A549 (cell line): ENCODE measurements at regions not wholly inside any gene's neighbourhood (a gene's known extent, or its start where the extent isn't known, plus 50 kb on each side); places are given as distances from the start of the nearest gene placed in this dataset.

Experiments used
- ATAC-seq, 2 experiments: fragments of 200-7000 bp in 1 of 2; fragments of >200 bp in 1 of 2; cut with Nextera tagmentation in 1 of 2; cut with Tn5 transposase in 1 of 2; 3 replicates each; pipeline versions ENCODE4 v1.8.0 to v1.9.1; 2018 to 2020; ENCODE audit warnings: mild to moderate bottlenecking in 1 of 2, moderate library complexity in 1 of 2
- CTCF ChIA-PET: fragments of 300-600 bp; sonication (Branson Sonifier 250); formaldehyde crosslinking; extraction: SDS; loops from one replicate; lab custom pipeline; 2021; ENCODE audit warnings: antibody characterized with exemption, inconsistent platforms; lab: Yijun Ruan, JAX
- POLR2A ChIA-PET: fragments of 350-600 bp; formaldehyde crosslinking; extraction: SDS; loops from one replicate; lab custom pipeline; 2021; ENCODE audit warnings: antibody characterized with exemption, inconsistent platforms; lab: Yijun Ruan, JAX
- DNase-seq, 2 experiments: peaks; one replicate each; pipeline versions ENCODE4 v3.0.0 to v3.0.0-alpha.2; 2011 to 2016; ENCODE audit warnings: low read depth in 1 of 2, low spot score in 1 of 2
- FAIRE-seq: peaks from 2 replicates; lab custom pipeline; 2011; peaks lifted over from hg19 to GRCh38; lab: Jason Lieb, UNC
- H3K27ac ChIP-seq, 2 experiments: fragments of >200 bp; sonication (Bioruptor Twin); formaldehyde crosslinking; 3 replicates each; pipeline ENCODE4 v1.5.1; 2016 to 2017
- H3K4me1 ChIP-seq: fragments of >200 bp; sonication (Bioruptor Twin); formaldehyde crosslinking; 3 replicates; pipeline ENCODE4 v1.6.1; 2016
- H3K4me2 ChIP-seq: fragments of >200 bp; sonication (Bioruptor Twin); formaldehyde crosslinking; 3 replicates; pipeline ENCODE4 v1.6.1; 2016
- H3K4me3 ChIP-seq: fragments of >200 bp; sonication (Bioruptor Twin); formaldehyde crosslinking; 3 replicates; pipeline ENCODE4 v1.5.1; 2016
- H3K9me3 ChIP-seq: fragments of >200 bp; sonication (Bioruptor Twin); formaldehyde crosslinking; 3 replicates; pipeline ENCODE4 v1.6.1; 2016
- BHLHE40 ChIP-seq: IDR thresholded peaks from 2 replicates; pipeline ENCODE4 v1.6.1; 2012; ENCODE audit warnings: low read depth, low read length, inconsistent platforms
- CBX2 ChIP-seq: fragments of 200-600 bp; sonication (generic); IDR thresholded peaks from 2 replicates; pipeline ENCODE4 v1.6.1; 2016; ENCODE audit warnings: low read depth, mild to moderate bottlenecking, borderline replicate concordance
- CHD2 ChIP-seq: fragments of 150-350 bp; IDR thresholded peaks from 2 replicates; pipeline ENCODE4 v1.6.1; 2014; ENCODE audit warnings: low read length; ENCODE audit not compliant: partially characterized antibody
- EHF ChIP-seq: fragments of 250-450 bp; sonication (Bioruptor Pico); IDR thresholded peaks from 2 replicates; pipeline ENCODE4 v1.5.0; 2020; ENCODE audit warnings: mild to moderate bottlenecking
- ESRRA ChIP-seq: fragments of 150-350 bp; IDR thresholded peaks from 2 replicates; pipeline ENCODE4 v1.6.1; 2014; ENCODE audit warnings: mild to moderate bottlenecking, low read length, borderline replicate concordance
- FOSB ChIP-seq: fragments of 250-450 bp; sonication (Bioruptor Pico); IDR thresholded peaks from 2 replicates; pipeline ENCODE4 v1.5.0; 2020; ENCODE audit warnings: mild to moderate bottlenecking, moderate library complexity
- FOXS1 ChIP-seq: fragments of 250-450 bp; sonication (Bioruptor Pico); IDR thresholded peaks from 2 replicates; pipeline ENCODE4 v1.5.0; 2020; ENCODE audit warnings: mild to moderate bottlenecking, moderate library complexity
- HOXB5 ChIP-seq: fragments of 250-450 bp; sonication (Bioruptor Pico); IDR thresholded peaks from 2 replicates; pipeline ENCODE4 v1.5.0; 2020; ENCODE audit warnings: mild to moderate bottlenecking, moderate library complexity
- JUN ChIP-seq, 2 experiments: fragments of >200 bp; sonication (Bioruptor Twin); formaldehyde crosslinking; IDR thresholded peaks; 2 replicates in 1 of 2; 3 replicates in 1 of 2; pipeline ENCODE4 v1.6.1; 2016 to 2017
- JUNB ChIP-seq: fragments of >200 bp; sonication (Bioruptor Twin); formaldehyde crosslinking; IDR thresholded peaks from 2 replicates; pipeline ENCODE4 v1.6.1; 2016
- KDM1A ChIP-seq: fragments of 200-600 bp; sonication (generic); IDR thresholded peaks from 2 replicates; pipeline ENCODE4 v1.6.1; 2016; ENCODE audit warnings: low read depth, mild to moderate bottlenecking
- MAFK ChIP-seq: fragments of 450-650 bp; IDR thresholded peaks from 2 replicates; pipeline ENCODE4 v1.6.1; 2014; ENCODE audit not compliant: partially characterized antibody
- POLR2AphosphoS2 ChIP-seq: conservative IDR thresholded peaks from 2 replicates; pipeline ENCODE4 v1.6.1; 2012; ENCODE audit warnings: low read length, improper control_type of control experiment, inconsistent platforms
- RAD21 ChIP-seq, 2 experiments: fragments of >200 bp in 1 of 2; sonication (Bioruptor Twin) in 1 of 2; formaldehyde crosslinking in 1 of 2; IDR thresholded peaks in 1 of 2; conservative IDR thresholded peaks in 1 of 2; 2 replicates in 1 of 2; 3 replicates in 1 of 2; pipeline ENCODE4 v1.6.1; 2012 to 2018; ENCODE audit warnings: inconsistent platforms in 1 of 2
- RCOR1 ChIP-seq: fragments of 150-350 bp; IDR thresholded peaks from 2 replicates; pipeline ENCODE4 v1.6.1; 2014; ENCODE audit warnings: antibody characterized with exemption, low read length, low read depth
- ZC3H11A ChIP-seq: fragments of 450-650 bp; IDR thresholded peaks from 2 replicates; pipeline ENCODE4 v1.6.1; 2014; ENCODE audit warnings: antibody characterized with exemption, mild to moderate bottlenecking
- ZNF302 ChIP-seq: fragments of 250-450 bp; sonication (Bioruptor Pico); IDR thresholded peaks from 2 replicates; pipeline ENCODE4 v1.9.0; 2021; ENCODE audit warnings: inconsistent platforms, mild to moderate bottlenecking, moderate library complexity
- WGBS: methylation state at CpG from one replicate; pipeline ENCODE4 v1.1.6; 2017; ENCODE audit errors: missing lambda C conversion rate; 5-methylcytosine and 5-hydroxymethylcytosine counted together
- TF ChIP-seq, protein P1 (sequence below): fragments of 250-450 bp; sonication (Bioruptor Pico); IDR thresholded peaks from 2 replicates; pipeline ENCODE4 v1.5.0; 2021; ENCODE audit warnings: mild to moderate bottlenecking, moderate library complexity, borderline replicate concordance
- TF ChIP-seq, protein P2 (sequence below): IDR thresholded peaks from 2 replicates; pipeline ENCODE4 v1.6.1; 2012
- TF ChIP-seq, protein P3 (sequence below): IDR thresholded peaks from 2 replicates; pipeline ENCODE4 v1.6.1; 2012; ENCODE audit warnings: low read depth, borderline replicate concordance
- TF ChIP-seq, protein P4 (sequence below): fragments of >200 bp; sonication (Bioruptor Twin); formaldehyde crosslinking; IDR thresholded peaks from 2 replicates; pipeline ENCODE4 v1.6.1; 2016
- TF ChIP-seq, protein P5 (sequence below): fragments of 150-350 bp; IDR thresholded peaks from 2 replicates; pipeline ENCODE4 v1.6.1; 2014; ENCODE audit warnings: low read depth, mild to moderate bottlenecking, low read length

DNA sequence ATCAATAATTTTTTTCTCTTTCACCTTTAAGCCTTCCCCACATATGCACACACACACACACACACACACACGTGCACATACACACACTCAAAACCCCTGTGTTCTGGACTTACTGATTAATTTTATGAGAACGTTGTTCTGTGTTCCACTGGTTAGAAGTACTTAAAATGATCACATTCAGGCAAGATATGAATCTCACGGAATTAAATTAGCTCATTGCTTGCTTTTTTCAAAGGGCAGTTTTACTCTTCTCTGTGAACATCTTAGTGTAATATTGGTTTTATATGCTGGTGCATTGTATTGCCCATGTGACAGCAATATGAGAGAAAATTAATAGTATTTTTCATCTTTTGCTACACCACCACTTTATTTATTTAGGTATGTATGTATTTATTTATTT is 377.3 kb upstream of the RBFOX1 start:
- CTCF ChIA-PET, result no interaction called here
- 0% methylated on average over 3 of the region's 3 CpGs for WGBS
- POLR2A ChIA-PET, result no interaction called here

DNA sequence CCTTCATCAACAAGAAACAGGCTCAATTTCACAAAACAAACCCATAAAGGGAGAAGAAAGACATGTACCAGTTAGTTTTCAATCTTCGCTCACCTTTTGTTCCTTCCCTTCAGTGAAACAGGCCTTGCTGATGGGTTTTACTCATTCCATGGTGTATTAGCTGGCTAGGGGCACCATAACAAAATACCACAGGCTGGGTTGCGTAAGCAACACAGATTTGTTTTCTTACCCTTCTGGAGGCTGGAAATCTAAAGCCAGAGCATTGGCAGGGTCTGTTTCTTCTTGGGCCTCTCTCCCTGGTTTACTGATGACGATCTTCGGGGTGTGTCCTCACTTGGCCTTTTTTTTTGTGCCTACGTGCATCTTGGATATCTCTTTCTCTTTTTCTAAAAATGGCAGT is 383.4 kb upstream of the RBFOX1 start:
- TF ChIP-seq ZC3H11A (no peak), EHF (CRISPR knock-in tag) (no peak), POLR2AphosphoS2 (no peak), CHD2 (no peak), KDM1A (no peak)
- Histone ChIP-seq H3K4me3 (no peak overlapping the region), H3K4me1 (no peaks in the 10 kb centered on the region), H3K9me3 (no peaks in the 10 kb centered on the region), H3K4me2 (no peak overlapping the region), H3K27ac (no peak overlapping the region)
- CTCF ChIA-PET, result no interaction called here
- 2% methylated on average over 5 of the region's 5 CpGs for WGBS
- no peak for ATAC-seq
- POLR2A ChIA-PET, result no interaction called here
- FAIRE-seq, result no peak
- no peak for DNase-seq

More for the DNA sequence above, 377.3 kb upstream of the RBFOX1 start:
- FAIRE-seq (no peak), ATAC-seq (no peak), DNase-seq (no peak)
- Histone ChIP-seq H3K4me1 (no peaks in the 10 kb centered on the region), H3K4me2 (no peak overlapping the region), H3K9me3 (no peaks in the 10 kb centered on the region), H3K4me3 (no peak overlapping the region), H3K27ac (no peak overlapping the region)
- TF ChIP-seq, protein P1, sequence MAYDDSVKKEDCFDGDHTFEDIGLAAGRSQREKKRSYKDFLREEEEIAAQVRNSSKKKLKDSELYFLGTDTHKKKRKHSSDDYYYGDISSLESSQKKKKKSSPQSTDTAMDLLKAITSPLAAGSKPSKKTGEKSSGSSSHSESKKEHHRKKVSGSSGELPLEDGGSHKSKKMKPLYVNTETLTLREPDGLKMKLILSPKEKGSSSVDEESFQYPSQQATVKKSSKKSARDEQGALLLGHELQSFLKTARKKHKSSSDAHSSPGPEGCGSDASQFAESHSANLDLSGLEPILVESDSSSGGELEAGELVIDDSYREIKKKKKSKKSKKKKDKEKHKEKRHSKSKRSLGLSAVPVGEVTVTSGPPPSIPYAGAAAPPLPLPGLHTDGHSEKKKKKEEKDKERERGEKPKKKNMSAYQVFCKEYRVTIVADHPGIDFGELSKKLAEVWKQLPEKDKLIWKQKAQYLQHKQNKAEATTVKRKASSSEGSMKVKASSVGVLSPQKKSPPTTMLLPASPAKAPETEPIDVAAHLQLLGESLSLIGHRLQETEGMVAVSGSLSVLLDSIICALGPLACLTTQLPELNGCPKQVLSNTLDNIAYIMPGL, result no peak
- TF ChIP-seq, protein P2, sequence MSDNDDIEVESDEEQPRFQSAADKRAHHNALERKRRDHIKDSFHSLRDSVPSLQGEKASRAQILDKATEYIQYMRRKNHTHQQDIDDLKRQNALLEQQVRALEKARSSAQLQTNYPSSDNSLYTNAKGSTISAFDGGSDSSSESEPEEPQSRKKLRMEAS, result no peak
- no peak for TF ChIP-seq BHLHE40
- TF ChIP-seq, all 56 proteins: peak for 0

DNA sequence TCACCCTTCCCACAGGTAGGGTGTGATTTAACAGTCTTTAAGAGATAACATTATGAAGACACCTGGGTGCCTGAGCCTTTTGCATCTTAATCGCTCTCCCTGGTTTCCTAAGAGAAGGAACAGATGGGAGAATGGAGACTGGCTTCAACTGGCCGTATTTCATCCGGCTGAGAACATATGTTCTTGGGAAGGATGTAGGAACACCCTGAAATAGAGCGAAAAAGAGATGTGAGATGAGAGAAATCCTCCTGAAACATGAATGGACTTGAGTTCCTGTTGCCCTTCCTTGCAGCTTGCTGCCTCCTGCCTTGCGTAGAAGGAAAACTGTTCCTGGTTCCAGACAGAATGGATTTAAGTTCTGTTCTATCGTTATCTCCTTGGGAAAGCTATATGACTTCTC is 385.4 kb upstream of the RBFOX1 start:
- no peak for DNase-seq
- ChIA-PET CTCF (no interaction called here), POLR2A (no interaction called here)
- Histone ChIP-seq H3K4me1 (no peaks in the 10 kb centered on the region), H3K4me2 (no peak overlapping the region), H3K4me3 (no peak overlapping the region), H3K9me3 (no peaks in the 10 kb centered on the region), H3K27ac (no peak overlapping the region)
- TF ChIP-seq RAD21 (conservative IDR thresholded peaks at IDR 0.05 in 1 of 2, IDR thresholded peaks at IDR 0.05 in 1 of 2), result no peak
- TF ChIP-seq JUN (IDR thresholded peaks at IDR 0.05), result no peak
- TF ChIP-seq, protein P3, sequence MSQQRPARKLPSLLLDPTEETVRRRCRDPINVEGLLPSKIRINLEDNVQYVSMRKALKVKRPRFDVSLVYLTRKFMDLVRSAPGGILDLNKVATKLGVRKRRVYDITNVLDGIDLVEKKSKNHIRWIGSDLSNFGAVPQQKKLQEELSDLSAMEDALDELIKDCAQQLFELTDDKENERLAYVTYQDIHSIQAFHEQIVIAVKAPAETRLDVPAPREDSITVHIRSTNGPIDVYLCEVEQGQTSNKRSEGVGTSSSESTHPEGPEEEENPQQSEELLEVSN, result no peak
- TF ChIP-seq, protein P4, sequence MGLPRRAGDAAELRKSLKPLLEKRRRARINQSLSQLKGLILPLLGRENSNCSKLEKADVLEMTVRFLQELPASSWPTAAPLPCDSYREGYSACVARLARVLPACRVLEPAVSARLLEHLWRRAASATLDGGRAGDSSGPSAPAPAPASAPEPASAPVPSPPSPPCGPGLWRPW, result no peak
- TF ChIP-seq ZNF302 (CRISPR knock-in tag), result no peak
- no peak for TF ChIP-seq MAFK
- TF ChIP-seq ESRRA, result no peak
- TF ChIP-seq, protein P5, sequence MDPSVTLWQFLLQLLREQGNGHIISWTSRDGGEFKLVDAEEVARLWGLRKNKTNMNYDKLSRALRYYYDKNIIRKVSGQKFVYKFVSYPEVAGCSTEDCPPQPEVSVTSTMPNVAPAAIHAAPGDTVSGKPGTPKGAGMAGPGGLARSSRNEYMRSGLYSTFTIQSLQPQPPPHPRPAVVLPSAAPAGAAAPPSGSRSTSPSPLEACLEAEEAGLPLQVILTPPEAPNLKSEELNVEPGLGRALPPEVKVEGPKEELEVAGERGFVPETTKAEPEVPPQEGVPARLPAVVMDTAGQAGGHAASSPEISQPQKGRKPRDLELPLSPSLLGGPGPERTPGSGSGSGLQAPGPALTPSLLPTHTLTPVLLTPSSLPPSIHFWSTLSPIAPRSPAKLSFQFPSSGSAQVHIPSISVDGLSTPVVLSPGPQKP, result no peak
- no peak for TF ChIP-seq CBX2
- no peak for TF ChIP-seq EHF (CRISPR knock-in tag)
- no peak for TF ChIP-seq CHD2
- TF ChIP-seq FOSB (CRISPR knock-in tag), result no peak
- no peak for TF ChIP-seq JUNB
- no peak for TF ChIP-seq RCOR1
- TF ChIP-seq BHLHE40, result no peak
- no peak for TF ChIP-seq FOXS1 (CRISPR knock-in tag)
- TF ChIP-seq HOXB5 (CRISPR knock-in tag), result no peak
- no peak for FAIRE-seq
- WGBS, result 4% methylated on average over 6 of the region's 6 CpGs
- ATAC-seq, result no peak
